ENCODE measurements at regions not wholly inside any gene's neighbourhood (a gene's known extent, or its start where the extent isn't known, plus 50 kb on each side); places are given as distances from the start of the nearest gene placed in this dataset.

DNA sequence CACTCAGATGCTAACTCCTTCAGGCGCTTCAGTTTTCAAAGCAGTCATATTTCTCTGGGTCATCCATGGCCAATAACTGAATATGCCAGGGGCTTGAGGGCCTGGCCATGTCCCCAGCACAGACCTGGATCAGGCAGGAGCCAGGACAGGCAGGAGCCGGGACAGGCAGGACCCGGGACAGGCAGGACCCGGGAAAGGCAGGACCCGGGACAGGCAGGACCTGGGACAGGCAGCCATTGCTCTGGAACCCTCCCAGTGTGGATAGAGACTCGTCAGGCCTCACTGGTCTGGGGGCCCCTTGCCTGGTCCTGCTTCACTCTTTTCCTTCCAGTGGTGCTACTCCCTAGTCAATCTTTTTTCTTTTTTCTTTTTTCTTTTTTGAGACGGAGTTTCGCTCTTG lies 117.5 kb upstream of the TEX51 start:
- TF ChIP-seq, protein P1, sequence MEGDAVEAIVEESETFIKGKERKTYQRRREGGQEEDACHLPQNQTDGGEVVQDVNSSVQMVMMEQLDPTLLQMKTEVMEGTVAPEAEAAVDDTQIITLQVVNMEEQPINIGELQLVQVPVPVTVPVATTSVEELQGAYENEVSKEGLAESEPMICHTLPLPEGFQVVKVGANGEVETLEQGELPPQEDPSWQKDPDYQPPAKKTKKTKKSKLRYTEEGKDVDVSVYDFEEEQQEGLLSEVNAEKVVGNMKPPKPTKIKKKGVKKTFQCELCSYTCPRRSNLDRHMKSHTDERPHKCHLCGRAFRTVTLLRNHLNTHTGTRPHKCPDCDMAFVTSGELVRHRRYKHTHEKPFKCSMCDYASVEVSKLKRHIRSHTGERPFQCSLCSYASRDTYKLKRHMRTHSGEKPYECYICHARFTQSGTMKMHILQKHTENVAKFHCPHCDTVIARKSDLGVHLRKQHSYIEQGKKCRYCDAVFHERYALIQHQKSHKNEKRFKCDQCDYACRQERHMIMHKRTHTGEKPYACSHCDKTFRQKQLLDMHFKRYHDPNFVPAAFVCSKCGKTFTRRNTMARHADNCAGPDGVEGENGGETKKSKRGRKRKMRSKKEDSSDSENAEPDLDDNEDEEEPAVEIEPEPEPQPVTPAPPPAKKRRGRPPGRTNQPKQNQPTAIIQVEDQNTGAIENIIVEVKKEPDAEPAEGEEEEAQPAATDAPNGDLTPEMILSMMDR (IDR thresholded peaks at IDR 0.05) = no peak
- ATAC-seq (ENCODE audit: low FRiP score) (no peak), DNase-seq (ENCODE audit: low spot score) (no peak)

DNA sequence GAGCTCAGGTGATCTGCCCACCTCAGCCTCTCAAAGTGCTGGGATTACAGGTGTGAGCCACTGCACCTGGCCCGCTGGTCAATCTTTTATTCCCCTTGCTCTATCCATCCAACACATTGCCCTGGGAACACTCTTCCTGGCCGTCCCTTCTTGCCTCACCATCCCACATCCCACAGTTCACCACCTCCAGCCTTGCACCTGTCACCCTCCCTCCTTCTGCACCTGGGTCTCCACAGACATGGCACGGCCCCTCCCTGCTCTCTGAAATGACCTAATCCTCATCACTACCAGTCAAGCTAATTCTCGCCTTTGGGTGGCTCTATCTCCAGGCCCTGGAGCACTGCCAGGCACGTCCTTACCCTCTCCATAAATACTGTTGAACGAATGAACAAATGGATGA lies 116.9 kb upstream of the TEX51 start:
- no peak for DNase-seq (ENCODE audit: low spot score)

DNA sequence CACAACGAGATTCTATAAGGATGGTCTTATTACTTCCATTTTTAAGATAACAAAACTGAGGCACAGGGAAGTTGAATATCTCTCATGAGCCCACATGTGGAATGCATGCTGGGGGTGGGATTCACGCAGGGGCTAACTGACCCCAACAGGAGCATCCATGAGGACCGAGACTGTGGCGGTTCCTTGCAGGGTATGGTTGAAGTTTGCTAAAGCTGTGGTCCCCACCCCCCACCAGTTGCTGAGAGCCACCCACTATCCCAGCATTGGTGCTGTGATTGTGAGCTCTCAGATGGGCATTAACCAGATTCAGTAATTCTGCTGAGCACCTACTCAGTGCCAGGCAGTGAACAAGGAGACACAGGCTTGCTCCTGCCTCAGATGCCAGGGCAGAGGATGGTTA lies 116.0 kb upstream of the TEX51 start:
- TF ChIP-seq, protein P1 (IDR thresholded peaks at IDR 0.05) = no peak
- no peak for ATAC-seq (ENCODE audit: low FRiP score)
- DNase-seq (ENCODE audit: low spot score) = no peak

More for the DNA sequence above, 116.9 kb upstream of the TEX51 start:
- no peak for ATAC-seq (ENCODE audit: low FRiP score)
- TF ChIP-seq, protein P1 (IDR thresholded peaks at IDR 0.05) = no peak

DNA sequence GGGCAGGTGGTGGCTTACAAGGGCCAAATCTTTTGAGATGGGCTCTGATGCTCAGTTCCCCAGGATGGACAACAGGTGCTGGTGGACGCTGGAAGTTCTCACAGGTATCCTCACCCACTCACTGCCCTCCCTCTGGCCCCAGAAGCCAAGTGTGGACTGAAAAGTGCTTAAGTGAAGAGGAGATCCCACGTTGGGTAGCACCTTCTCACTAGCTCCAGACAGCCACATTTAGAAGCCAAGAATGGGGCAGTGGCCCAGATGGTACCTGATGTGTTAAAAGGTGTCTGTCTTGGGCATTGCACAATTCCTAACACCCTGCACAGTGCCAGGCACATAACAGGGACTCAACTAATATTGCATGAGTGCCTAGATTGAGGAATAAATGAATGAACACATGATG lies 115.3 kb upstream of the TEX51 start:
- ATAC-seq (ENCODE audit: low FRiP score) (no peak), DNase-seq (ENCODE audit: low spot score) (no peak)
- TF ChIP-seq, protein P1 (IDR thresholded peaks at IDR 0.05) = no peak

DNA sequence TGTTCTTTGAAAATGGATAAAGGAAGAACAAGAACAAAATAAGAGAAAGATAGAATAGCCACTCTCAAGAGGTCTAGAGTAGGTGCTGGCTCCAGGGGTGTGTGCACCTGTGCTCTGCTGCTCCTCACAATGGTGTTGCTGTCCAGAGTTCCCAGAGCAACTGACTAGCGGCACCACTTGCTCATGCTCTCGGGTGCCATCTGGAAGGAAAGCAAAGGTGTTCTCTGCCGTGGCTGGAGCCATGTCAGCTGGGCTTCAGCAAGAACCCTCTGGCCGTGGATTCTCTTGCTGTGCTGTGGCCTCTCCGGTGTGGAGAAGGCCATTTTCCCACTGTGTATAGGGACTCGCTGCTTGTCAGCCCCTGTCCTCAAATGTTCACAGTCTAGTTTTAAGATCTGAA lies 114.6 kb upstream of the TEX51 start:
- no peak for ATAC-seq (ENCODE audit: low FRiP score)
- TF ChIP-seq, protein P1 (IDR thresholded peaks at IDR 0.05) = no peak
- no peak for DNase-seq (ENCODE audit: low spot score)

DNA sequence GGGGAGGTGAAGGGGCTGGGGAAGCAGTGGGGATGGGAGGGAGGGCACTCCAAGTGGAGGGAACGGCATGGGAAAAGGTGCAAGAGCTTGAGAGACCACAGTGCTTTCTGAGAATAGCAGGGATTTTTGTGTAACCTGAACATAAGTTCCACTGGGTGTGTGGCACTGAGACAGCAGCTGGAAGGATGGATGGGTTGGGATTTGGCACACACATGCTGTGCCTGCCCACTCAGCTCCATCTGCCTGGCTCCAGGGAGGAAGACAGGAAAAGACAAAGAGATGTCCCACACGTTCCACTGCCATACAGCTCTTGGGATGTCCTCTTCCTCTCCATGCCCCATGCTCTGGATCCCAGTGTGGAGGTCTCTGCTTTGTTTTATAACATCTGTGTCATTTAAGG lies 114.1 kb upstream of the TEX51 start:
- TF ChIP-seq, protein P1 (IDR thresholded peaks at IDR 0.05) = no peak
- ATAC-seq (ENCODE audit: low FRiP score) (no peak), DNase-seq (ENCODE audit: low spot score) (no peak)

DNA sequence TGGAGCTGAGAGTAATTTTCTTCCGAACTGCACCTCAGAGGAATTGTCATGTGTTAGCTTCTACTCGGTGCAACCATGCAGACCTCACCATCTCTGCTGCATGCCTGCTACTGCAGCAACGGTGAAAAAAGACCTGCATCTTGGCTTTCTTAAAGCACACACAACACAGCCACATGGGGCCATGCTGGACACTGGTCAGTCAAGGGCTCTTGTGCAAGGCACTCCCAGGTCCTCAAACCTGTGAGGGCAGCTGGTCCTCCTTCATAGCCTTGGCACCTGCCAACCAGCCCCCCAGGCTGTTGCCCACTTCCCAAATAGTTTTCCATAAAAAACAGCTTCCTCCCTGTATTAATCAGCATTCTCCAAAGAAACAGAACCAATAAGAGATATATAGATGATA lies 113.5 kb upstream of the TEX51 start:
- TF ChIP-seq, protein P1 (IDR thresholded peaks at IDR 0.05) = no peak
- no peak for DNase-seq (ENCODE audit: low spot score)
- no peak for ATAC-seq (ENCODE audit: low FRiP score)

All from omental fat pad (tissue), 3 donors.